Heart right ventricle (tissue), 16 donors: ENCODE measurements at regions not wholly inside any gene's neighbourhood (a gene's known extent, or its start where the extent isn't known, plus 50 kb on each side); places are given as distances from the start of the nearest gene placed in this dataset.

Source experiments
- ATAC-seq, 8 donors: fragments of 200-7000 bp; cut with Tn5 transposase; one replicate each; pipeline ENCODE4 v1.9.1; 2020; ENCODE audit warnings: mild to moderate bottlenecking in 8 of 8, moderate library complexity in 8 of 8, moderate number of reproducible peaks in 1 of 8
- DNase-seq, 2 donors: peaks; one replicate each; pipeline ENCODE4 v3.0.0-alpha.2; 2020
- H3K27ac ChIP-seq, 10 donors: fragments of 200-600 bp; sonication (generic) in 2 of 10; one replicate each; pipeline versions ENCODE4 v1.5.0 to v1.8.0; 2020 to 2022; ENCODE audit warnings: mild to moderate bottlenecking in 3 of 10
- H3K27me3 ChIP-seq, 7 donors: fragments of 200-600 bp; one replicate each; pipeline ENCODE4 v1.8.0; 2021 to 2022; ENCODE audit warnings: mild to moderate bottlenecking in 2 of 7
- H3K36me3 ChIP-seq, 9 donors: fragments of 200-600 bp; sonication (generic) in 1 of 9; one replicate each; pipeline versions ENCODE4 v1.5.0 to v1.8.0; 2020 to 2022; ENCODE audit warnings: mild to moderate bottlenecking in 2 of 9
- H3K4me1 ChIP-seq, 9 donors: fragments of 200-600 bp; sonication (generic) in 1 of 9; one replicate each; pipeline versions ENCODE4 v1.5.0 to v1.8.0; 2020 to 2022; ENCODE audit warnings: mild to moderate bottlenecking in 4 of 9
- H3K4me3 ChIP-seq, 10 donors: fragments of 200-600 bp; sonication (generic) in 2 of 10; one replicate each; pipeline versions ENCODE4 v1.5.0 to v1.8.0; 2020 to 2022; ENCODE audit warnings: mild to moderate bottlenecking in 7 of 10, moderate library complexity in 2 of 10
- H3K9me3 ChIP-seq, 11 donors: fragments of 200-600 bp in 10 of 11; sonication (generic) in 2 of 11; one replicate each; pipeline versions ENCODE4 v1.5.0 to v1.8.0; 2013 to 2022; ENCODE audit warnings: mild to moderate bottlenecking in 2 of 11, control low read depth in 1 of 11, moderate library complexity in 1 of 11
- CTCF ChIP-seq, 9 donors: fragments of 200-600 bp; sonication (generic) in 2 of 9; IDR thresholded peaks; one replicate each; pipeline versions ENCODE4 v1.5.0 to v1.8.0; 2021 to 2022; ENCODE audit warnings: antibody characterized with exemption in 9 of 9, mild to moderate bottlenecking in 5 of 9, moderate library complexity in 1 of 9
- WGBS, 2 donors: extraction: QIAGEN DNeasy Blood & Tissue Kit; methylation state at CpG; one replicate each; pipeline ENCODE4 v1.1.7; 2013; ENCODE audit warnings: inconsistent platforms in 1 of 2; 5-methylcytosine and 5-hydroxymethylcytosine counted together
- intact Hi-C, 10 donors: fragments of 100-400 bp; cut with DNase I; formaldehyde crosslinking; loops; one replicate each; pipeline versions ENCODE4 v1.11.1 to v1.14.2; 2022
- donor health status: Arrhythmogenic right ventricular cardiomyopathy.
- donor health status: ischemic (EF 13 %, LVEDD 7.1; RV severe dilation, severe dysfunction).
- donor health status: healthy with polysubstance abuse.
- donor health status: DM: no; HTN: yes; CAD: no.
- donor health status: DM: no; HTN: no; CAD: no.
- donor health status: ischemic (EF 25% LVEDD 6.9; RV normal size, moderate dysfunction).
- donor health status: ischemic (EF 25% LVEDD 5.7; RV mildly dilated, moderate dysfunction).
- donor health status: healthy.
- donor health status: DM: yes; HTN: yes; CAD: no.
- donor health status: Ischemic cardiomyopathy.
- donor health status: ischemic (EF 35%, LVEDD 5.7; RV mildly dilated, moderate dysfunction).
- donor health status: nonischemic (EF 11% LVEDD 7.7; RV severe dilation, severe dysfunction).
- donor health status: DM: yes; HTN: yes; CAD: no.
- donor health status: PGD.
- donor health status: ischemic (EF 29% LVEDD 5.4; RV normal size, mild dysfunction).
- donor health status: nonischemic (EF 23%, LVEDD 6.1; RV moderate dilation, normal function).

- Histone ChIP-seq H3K9me3 (no peaks in the 10 kb centered on the region), H3K4me3 (no peak overlapping the region), H3K36me3 (no peaks in the 10 kb centered on the region), H3K4me1 (peaks cover 0 to 5% (median 0%) of the 10 kb centered on the region in 9 donors), H3K27ac (no peak overlapping the region), H3K27me3 (no peaks in the 10 kb centered on the region)
- TF ChIP-seq CTCF (IDR thresholded peaks at IDR 0.05): no peak
- ATAC-seq: no peak
- intact Hi-C loops: no loop called here
- DNase-seq: no peak
Observed at GRCh38 chr21:25405984-25406383, 201.3 kb downstream of the MRPL39 start.

DNA sequence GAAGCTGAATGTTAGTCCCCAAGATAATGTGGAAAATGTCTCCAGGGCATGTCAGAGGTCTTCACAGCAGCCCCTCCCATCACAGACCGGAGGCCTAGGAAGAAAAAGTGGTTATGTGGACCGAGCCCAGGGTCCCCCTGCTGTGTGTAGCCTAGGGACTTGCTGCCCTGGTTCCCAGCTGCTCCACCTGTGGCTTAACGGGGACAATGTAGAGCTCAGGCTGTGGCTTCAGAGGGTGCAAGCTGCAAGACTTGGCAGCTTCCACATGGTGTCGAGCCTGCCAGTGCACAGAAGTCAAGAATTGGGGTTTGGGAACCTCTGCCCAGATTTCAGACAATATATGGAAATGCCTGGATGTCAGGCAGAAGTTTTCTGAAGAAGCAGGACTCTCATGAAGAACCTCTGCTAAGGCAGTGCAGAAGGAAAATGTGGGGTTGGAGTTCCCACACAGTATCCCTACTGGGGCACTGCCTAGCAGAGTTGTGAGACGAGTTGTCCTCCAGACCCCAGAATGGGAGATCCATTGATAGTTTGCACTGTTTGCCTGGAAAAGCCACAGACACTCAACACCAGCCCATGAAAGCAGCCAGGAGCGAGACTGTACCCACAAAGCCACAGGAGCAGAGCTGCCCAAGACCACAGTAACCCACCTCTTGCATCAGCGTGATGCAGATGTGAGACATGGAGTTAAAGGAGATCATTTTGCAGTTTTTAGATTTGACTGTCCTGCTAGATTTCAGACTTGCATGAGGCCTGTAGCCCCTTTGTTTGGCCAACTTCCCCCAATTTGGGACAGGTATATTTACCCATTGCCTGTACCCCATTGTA lies 204.9 kb downstream of the MRPL39 start:
- Histone ChIP-seq H3K27ac (no peak overlapping the region), H3K4me3 (no peak overlapping the region), H3K4me1 (peaks cover 0 to 5% (median 0%) of the 10 kb centered on the region in 9 donors), H3K9me3 (no peaks in the 10 kb centered on the region), H3K27me3 (no peaks in the 10 kb centered on the region), H3K36me3 (no peaks in the 10 kb centered on the region)
- ATAC-seq: no peak
- WGBS, 2 donors: 73 to 80% methylated on average over 7 of the region's 7 CpGs
- intact Hi-C loops: no loop called here
- no peak for DNase-seq
- TF ChIP-seq CTCF (IDR thresholded peaks at IDR 0.05): no peak

GRCh38 chr21:25400427-25400826 lies 206.9 kb downstream of the MRPL39 start:
- 96 to 97% methylated on average over 1 of the region's 1 CpG for WGBS, 2 donors
- Histone ChIP-seq H3K4me3 (no peak overlapping the region), H3K27ac (no peak overlapping the region), H3K27me3 (no peaks in the 10 kb centered on the region), H3K36me3 (no peaks in the 10 kb centered on the region), H3K4me1 (no peaks in the 10 kb centered on the region), H3K9me3 (no peaks in the 10 kb centered on the region)
- intact Hi-C loops: no loop called here
- ATAC-seq: no peak
- TF ChIP-seq CTCF (IDR thresholded peaks at IDR 0.05): no peak
- DNase-seq: no peak

DNA sequence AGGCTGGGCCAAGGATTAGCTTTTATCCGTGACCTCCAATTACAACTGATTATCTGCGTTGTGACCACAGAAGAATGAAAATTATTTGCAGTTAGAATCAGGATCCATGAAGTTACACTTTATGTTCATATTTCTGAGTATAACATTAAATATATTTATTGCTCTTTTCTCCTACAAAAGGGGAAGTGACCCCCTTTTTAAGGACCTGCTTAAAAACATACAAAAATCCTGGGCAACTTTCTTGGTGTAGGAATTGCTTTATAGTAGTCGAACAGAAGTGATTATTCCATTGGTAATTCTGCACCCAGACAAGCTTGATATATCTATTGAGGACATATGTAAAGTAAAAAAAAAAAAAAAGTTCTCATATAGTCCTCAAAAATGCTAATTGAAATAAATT lies 208.7 kb downstream of the MRPL39 start:
- Histone ChIP-seq H3K36me3 (no peaks in the 10 kb centered on the region), H3K9me3 (no peaks in the 10 kb centered on the region), H3K27me3 (no peaks in the 10 kb centered on the region), H3K4me3 (no peak overlapping the region), H3K27ac (no peak overlapping the region), H3K4me1 (no peaks in the 10 kb centered on the region)
- TF ChIP-seq CTCF (IDR thresholded peaks at IDR 0.05): no peak
- ATAC-seq (no peak), DNase-seq (no peak)
- 69 to 73% methylated on average over 3 of the region's 3 CpGs for WGBS, 2 donors
- intact Hi-C loops: no loop called here
